GM19193 (cell line): ENCODE measurements at regions not wholly inside any gene's neighbourhood (a gene's known extent, or its start where the extent isn't known, plus 50 kb on each side); places are given as distances from the start of the nearest gene placed in this dataset.
A peak's percentile ranks its signal among the peaks of the same experiment; 100 is the strongest.

Experiments used
- POLR2A ChIP-seq: IDR thresholded peaks from 4 replicates; pipeline ENCODE4 v1.6.1; 2011; ENCODE audit not compliant: insufficient read depth, insufficient read length; ENCODE audit errors: extremely low read depth

GRCh38 chr6:225907-226306 lies 66.4 kb upstream of the DUSP22 start:
- no peak for TF ChIP-seq POLR2A

DNA sequence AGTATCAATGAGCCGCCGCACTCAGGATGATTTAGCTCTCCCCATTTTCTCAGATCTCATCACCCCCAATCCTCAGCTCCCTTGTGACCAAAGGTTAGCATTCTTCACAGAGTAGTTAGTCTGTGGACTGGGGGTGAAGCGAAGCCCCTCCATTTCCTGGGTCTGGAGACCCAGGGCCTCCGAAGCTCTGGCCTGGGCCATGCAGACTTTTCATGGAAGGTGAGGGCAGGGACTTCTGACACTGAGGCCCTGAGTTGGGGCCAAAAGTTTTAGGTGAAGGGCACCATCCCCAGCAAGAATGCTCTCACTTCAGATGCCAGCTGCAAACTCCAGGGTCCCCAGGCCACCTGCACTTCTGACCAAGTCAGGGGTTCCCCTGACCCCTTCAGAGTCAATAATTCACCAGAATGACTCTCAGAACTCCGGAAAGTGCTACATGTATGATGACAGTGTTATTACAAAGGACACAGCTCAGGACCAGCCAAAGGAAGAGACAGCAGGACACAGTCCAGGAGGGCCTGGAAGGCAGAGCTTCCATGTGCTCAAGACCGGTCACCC lies 65.7 kb upstream of the DUSP22 start:
- TF ChIP-seq POLR2A = peak; percentile 17

DNA sequence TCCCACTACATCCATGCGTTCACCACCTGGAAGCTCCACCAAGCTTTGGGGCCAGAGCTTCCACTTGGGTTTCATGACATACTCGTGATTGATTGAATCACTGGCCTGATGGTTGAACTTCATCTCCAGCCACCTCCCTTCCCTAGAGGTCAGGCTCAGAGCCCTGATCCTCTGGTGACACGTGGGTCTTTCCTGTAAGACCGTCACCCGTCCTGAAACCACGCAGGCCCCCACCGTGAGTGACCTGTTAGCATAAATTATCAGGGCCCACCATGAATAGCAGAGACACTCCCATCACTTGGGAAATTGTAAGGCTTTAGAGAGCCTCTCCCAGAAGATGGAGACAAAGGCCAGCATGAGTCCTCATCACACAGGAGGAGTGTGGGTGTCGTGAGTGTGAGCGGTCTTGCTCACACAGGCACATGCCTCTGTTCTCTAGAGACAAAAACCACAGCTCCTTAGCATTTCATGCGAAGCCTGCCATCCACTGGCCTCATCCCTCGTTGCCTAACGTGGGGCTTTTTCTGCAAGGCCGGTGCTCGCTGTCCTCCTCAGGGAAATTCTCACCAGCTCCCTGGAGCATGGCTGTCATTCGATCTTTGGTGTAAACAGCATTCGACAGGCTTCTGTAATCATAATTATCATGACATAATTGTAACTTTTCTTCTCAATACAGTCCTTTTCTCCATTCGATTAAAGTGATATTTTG lies 65.1 kb upstream of the DUSP22 start:
- peak; percentile 32 for TF ChIP-seq POLR2A

GRCh38 chr6:227812-228338 lies 64.4 kb upstream of the DUSP22 start:
- peak; percentile 14 for TF ChIP-seq POLR2A

DNA sequence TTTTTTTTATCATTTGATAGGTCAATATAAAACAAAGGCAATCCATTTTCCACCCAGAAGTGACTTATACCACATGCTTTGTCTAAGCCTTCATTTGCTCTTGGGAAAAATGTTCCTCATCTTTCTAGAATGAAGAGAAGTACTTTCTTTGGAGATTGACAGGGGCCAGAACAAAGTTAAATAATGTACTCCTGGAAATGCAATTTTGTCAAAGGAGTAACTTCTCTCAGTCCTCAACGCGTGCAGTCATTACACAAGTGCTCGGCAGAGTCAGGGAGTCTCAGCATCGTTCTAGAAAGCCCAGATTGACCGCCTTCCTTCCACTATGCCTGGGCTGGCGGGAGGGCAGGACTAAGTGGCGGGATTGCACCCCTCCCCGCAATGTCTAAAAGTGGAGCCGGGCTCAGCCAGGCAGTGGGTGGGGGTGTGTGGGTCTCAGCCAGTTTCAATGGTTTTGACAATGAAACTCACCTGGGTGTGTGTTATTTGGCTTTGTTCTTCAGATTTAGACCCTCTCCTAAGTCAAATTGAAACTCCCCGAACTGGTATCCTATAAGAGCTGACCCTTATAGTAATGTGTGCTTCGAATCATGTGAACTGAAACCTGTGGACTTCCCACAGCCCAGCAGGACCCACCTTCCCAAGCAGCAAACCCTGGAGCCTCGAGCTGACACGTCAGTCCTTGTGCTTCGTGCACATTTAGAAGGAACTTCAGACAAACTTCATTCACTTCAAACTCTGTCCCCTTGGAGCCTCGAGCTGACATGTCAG lies 63.2 kb upstream of the DUSP22 start:
- peak; percentile 60 for TF ChIP-seq POLR2A

DNA sequence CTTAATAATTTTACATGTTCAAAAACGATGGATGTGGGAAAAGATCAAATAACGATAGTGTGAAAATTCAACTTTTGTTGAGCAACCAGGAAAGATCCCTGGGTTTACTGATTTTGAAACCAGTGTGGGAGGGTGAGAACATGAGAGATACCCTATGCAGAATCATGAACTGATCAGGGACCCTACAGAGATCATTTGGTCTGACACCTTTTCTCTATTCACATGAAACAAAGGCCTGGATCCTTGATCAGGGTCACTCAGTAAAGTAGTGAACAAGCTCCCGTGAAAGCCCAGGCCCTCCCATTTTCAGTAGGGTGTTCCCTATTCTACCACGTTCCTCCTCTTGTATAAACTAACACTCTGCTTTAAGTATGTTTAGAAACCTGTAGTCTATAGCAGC lies 60.5 kb upstream of the DUSP22 start:
- no peak for TF ChIP-seq POLR2A

GRCh38 chr6:232982-233640 lies 59.2 kb upstream of the DUSP22 start:
- TF ChIP-seq POLR2A = no peak

DNA sequence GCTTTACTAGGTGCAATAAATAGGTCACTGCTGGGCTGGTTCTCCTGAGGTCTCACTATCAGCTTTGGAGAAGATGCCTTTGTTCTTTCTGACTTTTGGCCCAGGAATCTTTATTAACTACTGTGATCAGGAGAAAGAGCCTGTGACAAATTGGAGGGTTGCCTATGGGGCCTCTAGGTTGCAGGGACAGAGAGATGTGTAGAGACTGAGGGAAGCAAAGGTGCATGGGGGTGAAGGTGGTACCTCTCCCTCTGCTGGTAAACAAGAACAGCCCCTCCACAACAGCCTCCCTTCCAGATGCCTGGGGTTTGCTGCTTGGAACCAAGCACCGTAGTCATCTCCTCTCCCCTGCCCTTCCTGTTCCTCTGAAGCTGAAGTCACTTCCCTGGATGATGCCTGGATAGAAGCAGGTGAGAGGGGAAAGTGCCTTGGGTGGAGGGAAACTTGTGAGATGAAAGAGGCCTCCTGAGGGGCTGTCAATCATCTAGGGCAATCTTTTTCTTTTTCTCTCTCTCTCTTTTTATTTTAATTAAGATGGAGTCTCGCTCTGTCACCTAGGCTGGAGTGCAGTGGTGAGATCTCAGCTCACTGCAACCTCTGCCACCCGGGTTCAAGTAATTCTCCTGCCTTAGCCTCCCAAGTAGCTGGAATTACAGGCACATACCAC lies 57.4 kb upstream of the DUSP22 start:
- TF ChIP-seq POLR2A = no peak

- no peak for TF ChIP-seq POLR2A
Observed at GRCh38 chr6:235763-236360, 56.4 kb upstream of the DUSP22 start.

DNA sequence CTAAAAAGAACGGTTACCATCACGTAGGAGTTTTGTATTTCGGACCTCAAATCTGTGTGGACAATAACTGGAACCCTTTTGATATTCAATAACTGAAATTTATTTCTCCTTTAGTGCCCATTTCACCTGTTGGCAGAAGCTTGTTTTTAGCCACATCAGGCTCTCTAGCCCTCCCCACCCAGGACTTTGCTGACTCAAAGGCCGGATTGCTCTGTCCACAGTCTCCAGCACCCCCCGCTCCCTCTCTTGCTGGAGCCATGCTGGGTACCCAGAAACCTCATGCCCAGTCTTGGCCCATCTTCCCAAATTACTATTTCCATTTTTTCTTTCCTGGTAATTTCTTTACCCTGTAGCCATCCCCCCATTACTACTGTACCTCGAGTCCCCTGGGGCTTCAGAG lies 55.8 kb upstream of the DUSP22 start:
- no peak for TF ChIP-seq POLR2A

DNA sequence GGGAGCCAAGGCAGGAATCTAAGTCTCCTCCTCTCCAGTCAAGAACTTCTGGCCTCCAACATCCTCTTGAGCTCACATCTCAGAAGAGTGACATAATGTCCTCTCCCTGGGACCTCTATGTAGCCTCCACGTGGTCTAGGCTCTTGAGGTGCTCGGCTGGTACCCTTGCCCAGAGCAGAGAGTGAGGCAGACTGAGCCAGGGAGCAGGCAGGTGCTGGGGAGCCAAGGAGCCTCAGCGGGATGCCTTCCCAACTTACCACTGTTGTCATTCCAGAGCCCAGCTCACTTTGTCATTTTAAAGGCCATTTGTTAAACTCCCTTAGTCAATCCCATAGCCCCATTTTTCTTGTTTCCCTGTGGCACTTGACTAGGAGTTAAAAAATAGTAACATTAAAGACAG lies 52.1 kb upstream of the DUSP22 start:
- no peak for TF ChIP-seq POLR2A

GRCh38 chr6:241336-241865 lies 50.9 kb upstream of the DUSP22 start:
- TF ChIP-seq POLR2A = no peak
